Transverse colon (tissue), 4 donors: ENCODE measurements at regions not wholly inside any gene's neighbourhood (a gene's known extent, or its start where the extent isn't known, plus 50 kb on each side); places are given as distances from the start of the nearest gene placed in this dataset.

Experiments used
- DNase-seq: peaks from one replicate; pipeline ENCODE4 v3.0.0-alpha.2; 2019
- H3K27ac ChIP-seq, 4 donors: fragments of 200-600 bp; sonication (generic); 2 replicates each; pipeline ENCODE4 v1.5.1; 2016 to 2018; ENCODE audit warnings: inconsistent platforms in 4 of 4
- H3K27me3 ChIP-seq: fragments of 200-600 bp; sonication (generic); 2 replicates; pipeline ENCODE4 v1.5.1; 2017; ENCODE audit warnings: inconsistent platforms
- H3K36me3 ChIP-seq, 4 donors: fragments of 200-600 bp; sonication (generic); 2 replicates each; pipeline ENCODE4 v1.5.1; 2017 to 2019; ENCODE audit warnings: inconsistent platforms in 4 of 4
- H3K4me1 ChIP-seq, 4 donors: fragments of 200-600 bp; sonication (generic); 2 replicates each; pipeline ENCODE4 v1.5.1; 2017 to 2020; ENCODE audit warnings: inconsistent platforms in 4 of 4
- H3K4me3 ChIP-seq, 4 donors: fragments of 200-600 bp; sonication (generic); 1 replicate in 1 of 4; 2 replicates in 3 of 4; pipeline versions ENCODE4 v1.5.1 to v1.6.1; 2017 to 2019; ENCODE audit warnings: inconsistent platforms in 4 of 4
- H3K9me3 ChIP-seq, 2 donors: fragments of 200-600 bp; sonication (generic); 2 replicates each; pipeline ENCODE4 v1.5.1; 2017 to 2019; ENCODE audit warnings: inconsistent platforms in 2 of 2
- EP300 ChIP-seq: sonication (generic); formaldehyde crosslinking; IDR thresholded peaks from one replicate; pipeline ENCODE4 v1.6.1; 2017; ENCODE audit warnings: antibody characterized with exemption, low read depth
- POLR2A ChIP-seq: fragments of 450-650 bp; IDR thresholded peaks from one replicate; pipeline ENCODE4 v1.6.1; 2016; ENCODE audit warnings: antibody characterized with exemption, mild to moderate bottlenecking, moderate library complexity
- POLR2AphosphoS5 ChIP-seq, 3 donors: sonication (generic); formaldehyde crosslinking; IDR thresholded peaks; one replicate each; pipeline ENCODE4 v1.6.1; 2016; ENCODE audit warnings: antibody characterized with exemption in 3 of 3
- WGBS, 2 donors: methylation state at CpG; one replicate each; pipeline ENCODE4 v1.1.5; 2018; ENCODE audit warnings: low coverage in 1 of 2; 5-methylcytosine and 5-hydroxymethylcytosine counted together
- in situ Hi-C, 4 donors: fragments of 200-750 bp; cut with MboI; loops; one replicate each; pipeline versions ENCODE4 v1.15.0 to v1.15.1; 2017; ENCODE audit warnings: low sequenced_read_pairs in 3 of 4, low pct_ligation_motif_present in 1 of 4, low pct_unique_long_range_greater_than_20kb in 1 of 4
- intact Hi-C: fragments of 100-400 bp; cut with DNase I; formaldehyde crosslinking; loops from one replicate; pipeline ENCODE4 v1.15.1; 2023; ENCODE audit warnings: low total_unique reads
- TF ChIP-seq, protein P1 (sequence below), 5 experiments: fragments of 200-600 bp in 3 of 5; fragments of 450-650 bp in 2 of 5; sonication (generic) in 3 of 5; IDR thresholded peaks; 1 replicate in 2 of 5; 2 replicates in 3 of 5; pipeline ENCODE4 v1.5.1; 2016 to 2017; ENCODE audit warnings: antibody characterized with exemption in 5 of 5, inconsistent platforms in 3 of 5, mild to moderate bottlenecking in 2 of 5, moderate library complexity in 1 of 5

GRCh38 chr7:24469118-24469517 lies 104.1 kb upstream of the PALS2 start:
- no peaks in the 10 kb centered on the region for H3K36me3 ChIP-seq
- no peak overlapping the region for H3K27ac ChIP-seq
- H3K4me1 ChIP-seq, result no peaks in the 10 kb centered on the region
- WGBS, 2 donors, result 83 to 95% methylated on average over 2 of the region's 2 CpGs
- H3K9me3 ChIP-seq, result no peaks in the 10 kb centered on the region
- H3K27me3 ChIP-seq, result no peaks in the 10 kb centered on the region
- intact Hi-C loops (no loop called here), in situ Hi-C loops (no loop called here)
- no peak overlapping the region for H3K4me3 ChIP-seq
- no peak for DNase-seq
- TF ChIP-seq POLR2A (no peak), EP300 (no peak), POLR2AphosphoS5 (IDR thresholded peaks at IDR 0.05) (no peak)
- TF ChIP-seq, protein P1, sequence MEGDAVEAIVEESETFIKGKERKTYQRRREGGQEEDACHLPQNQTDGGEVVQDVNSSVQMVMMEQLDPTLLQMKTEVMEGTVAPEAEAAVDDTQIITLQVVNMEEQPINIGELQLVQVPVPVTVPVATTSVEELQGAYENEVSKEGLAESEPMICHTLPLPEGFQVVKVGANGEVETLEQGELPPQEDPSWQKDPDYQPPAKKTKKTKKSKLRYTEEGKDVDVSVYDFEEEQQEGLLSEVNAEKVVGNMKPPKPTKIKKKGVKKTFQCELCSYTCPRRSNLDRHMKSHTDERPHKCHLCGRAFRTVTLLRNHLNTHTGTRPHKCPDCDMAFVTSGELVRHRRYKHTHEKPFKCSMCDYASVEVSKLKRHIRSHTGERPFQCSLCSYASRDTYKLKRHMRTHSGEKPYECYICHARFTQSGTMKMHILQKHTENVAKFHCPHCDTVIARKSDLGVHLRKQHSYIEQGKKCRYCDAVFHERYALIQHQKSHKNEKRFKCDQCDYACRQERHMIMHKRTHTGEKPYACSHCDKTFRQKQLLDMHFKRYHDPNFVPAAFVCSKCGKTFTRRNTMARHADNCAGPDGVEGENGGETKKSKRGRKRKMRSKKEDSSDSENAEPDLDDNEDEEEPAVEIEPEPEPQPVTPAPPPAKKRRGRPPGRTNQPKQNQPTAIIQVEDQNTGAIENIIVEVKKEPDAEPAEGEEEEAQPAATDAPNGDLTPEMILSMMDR (IDR thresholded peaks at IDR 0.05), result no peak

- in situ Hi-C loops (no loop called here), intact Hi-C loops (no loop called here)
- H3K4me1 ChIP-seq, result no peaks in the 10 kb centered on the region
- H3K36me3 ChIP-seq, result no peaks in the 10 kb centered on the region
- no peak overlapping the region for H3K4me3 ChIP-seq
- no peak overlapping the region for H3K27ac ChIP-seq
- WGBS, 2 donors, result 80 to 89% methylated on average over 1 of the region's 1 CpG
- TF ChIP-seq, protein P1 (IDR thresholded peaks at IDR 0.05), result no peak
- TF ChIP-seq EP300, result no peak
- H3K27me3 ChIP-seq, result no peaks in the 10 kb centered on the region
- no peak for DNase-seq
- H3K9me3 ChIP-seq, result no peaks in the 10 kb centered on the region
Measured at GRCh38 chr7:24472093-24472492, 101.2 kb upstream of the PALS2 start.

- TF ChIP-seq EP300, result no peak
- TF ChIP-seq POLR2AphosphoS5 (IDR thresholded peaks at IDR 0.05), result no peak
- TF ChIP-seq, protein P1 (IDR thresholded peaks at IDR 0.05), result no peak
- TF ChIP-seq POLR2A, result no peak
- Histone ChIP-seq H3K4me1 (no peaks in the 10 kb centered on the region), H3K9me3 (no peaks in the 10 kb centered on the region), H3K27me3 (no peaks in the 10 kb centered on the region), H3K4me3 (no peak overlapping the region), H3K27ac (no peak overlapping the region), H3K36me3 (no peaks in the 10 kb centered on the region)
- in situ Hi-C loops (no loop called here), intact Hi-C loops (no loop called here)
- 63 to 76% methylated on average over 7 to 8 of the region's 8 CpGs for WGBS, 2 donors
- no peak for DNase-seq
Measured at GRCh38 chr7:24475166-24475961, 97.9 kb upstream of the PALS2 start.

GRCh38 chr7:24476227-24476626 lies 97.0 kb upstream of the PALS2 start:
- no peak for DNase-seq
- in situ Hi-C loops, result no loop called here
- WGBS, 2 donors, result 75 to 83% methylated on average over 6 of the region's 6 CpGs
- Histone ChIP-seq H3K27me3 (no peaks in the 10 kb centered on the region), H3K27ac (no peak overlapping the region), H3K36me3 (no peaks in the 10 kb centered on the region), H3K4me1 (no peaks in the 10 kb centered on the region), H3K9me3 (no peaks in the 10 kb centered on the region), H3K4me3 (no peak overlapping the region)
- intact Hi-C loops, result no loop called here
- no peak for TF ChIP-seq POLR2AphosphoS5 (IDR thresholded peaks at IDR 0.05)
- TF ChIP-seq POLR2A, result no peak
